ENCODE measurements at regions not wholly inside any gene's neighbourhood (a gene's known extent, or its start where the extent isn't known, plus 50 kb on each side); places are given as distances from the start of the nearest gene placed in this dataset.

- no peak overlapping the region for H3K4me3 ChIP-seq (ENCODE audit: low read depth, poor library complexity, severe bottlenecking)
- 73 to 75% methylated on average over 6 of the region's 6 CpGs for WGBS, 2 donors
- intact Hi-C loops (cut with DNase I; ENCODE audit: low total_unique reads) = no loop called here
- no peak for TF ChIP-seq CTCF (IDR thresholded peaks at IDR 0.05)
- no peak for TF ChIP-seq POLR2A (IDR thresholded peaks at IDR 0.05)
- DNase-seq (ENCODE audit: low spot score in 2 of 2) = no peak
Measured at GRCh38 chr17:56710986-56711385, 117.5 kb downstream of the NOG start.

GRCh38 chr17:56715613-56716357 is 117.9 kb downstream of the C17orf67 start:
- peak; percentile 81 to 96 for DNase-seq (ENCODE audit: low spot score in 2 of 2)

GRCh38 chr17:56717471-56717870 is 116.2 kb downstream of the C17orf67 start:
- intact Hi-C loops (cut with DNase I; ENCODE audit: low total_unique reads) = loop anchor here (5.0 kb wide), 1 partner anchor 125 kb away; the partner anchor contains the start of gene NOG
- WGBS, 2 donors = 71 to 77% methylated on average over 4 of the region's 4 CpGs
- DNase-seq (ENCODE audit: low spot score in 2 of 2) = no peak
- no peak for TF ChIP-seq CTCF (IDR thresholded peaks at IDR 0.05)
- TF ChIP-seq POLR2A (IDR thresholded peaks at IDR 0.05) = no peak
- H3K4me3 ChIP-seq (ENCODE audit: low read depth, poor library complexity, severe bottlenecking) = no peak overlapping the region

More at GRCh38 chr17:56715613-56716357, 117.9 kb downstream of the C17orf67 start:
- intact Hi-C loops (cut with DNase I; ENCODE audit: low total_unique reads) = loop anchor here (5.0 kb wide), 1 partner anchor 123 kb away; the partner anchor contains the start of gene NOG
- TF ChIP-seq CTCF (IDR thresholded peaks at IDR 0.05) (peak in 1 of 3 donors; percentile 64), POLR2A (IDR thresholded peaks at IDR 0.05) (no peak)
- no peak overlapping the region for H3K4me3 ChIP-seq (ENCODE audit: low read depth, poor library complexity, severe bottlenecking)
- 18 to 19% methylated on average over 8 of the region's 8 CpGs for WGBS, 2 donors

- H3K4me3 ChIP-seq (ENCODE audit: low read depth, poor library complexity, severe bottlenecking) = no peak overlapping the region
- intact Hi-C loops (cut with DNase I; ENCODE audit: low total_unique reads) = loop anchor here (5.0 kb wide), 1 partner anchor 126 kb away; the partner anchor contains the start of gene NOG
- no peak for TF ChIP-seq POLR2A (IDR thresholded peaks at IDR 0.05)
- TF ChIP-seq CTCF (IDR thresholded peaks at IDR 0.05) = no peak
- DNase-seq (ENCODE audit: low spot score in 2 of 2) = no peak
- WGBS, 2 donors = 58% methylated on average over 4 of the region's 4 CpGs
Measured at GRCh38 chr17:56718515-56718914, 115.2 kb downstream of the C17orf67 start.

GRCh38 chr17:56723421-56723820 is 110.3 kb downstream of the C17orf67 start:
- intact Hi-C loops (cut with DNase I; ENCODE audit: low total_unique reads) = loop anchor here (10.0 kb wide), 1 partner anchor 1199 kb away; no protein-coding TSS in a partner anchor
- no peak for TF ChIP-seq POLR2A (IDR thresholded peaks at IDR 0.05)
- TF ChIP-seq CTCF (IDR thresholded peaks at IDR 0.05) = no peak

More at GRCh38 chr17:56723421-56723820, 110.3 kb downstream of the C17orf67 start:
- DNase-seq (ENCODE audit: low spot score in 2 of 2) = no peak
- WGBS, 2 donors = 68 to 81% methylated on average over 5 of the region's 5 CpGs
- H3K4me3 ChIP-seq (ENCODE audit: low read depth, poor library complexity, severe bottlenecking) = no peak overlapping the region
